Naive thymus-derived CD4-positive, alpha-beta T cell (primary cell): ENCODE measurements at regions not wholly inside any gene's neighbourhood (a gene's known extent, or its start where the extent isn't known, plus 50 kb on each side); places are given as distances from the start of the nearest gene placed in this dataset.

Experiments used
- ATAC-seq: fragments of 150-1000 bp; cut with Tn5 transposase; 2 replicates; pipeline ENCODE4 v1.10.0; 2021; ENCODE audit warnings: mild to moderate bottlenecking, moderate library complexity
- CTCF ChIA-PET: fragments of 350-600 bp; sonication (Branson Sonifier 250); formaldehyde crosslinking; loops from one replicate; lab custom pipeline; 2021; ENCODE audit warnings: antibody characterized with exemption; lab: Charles Lee
- POLR2A ChIA-PET: fragments of 350-600 bp; sonication (Branson Sonifier 250); formaldehyde crosslinking; loops from one replicate; lab custom pipeline; 2021; ENCODE audit warnings: antibody characterized with exemption, inconsistent platforms; lab: Charles Lee
- DNase-seq, 9 donors: peaks; one replicate each; pipeline versions ENCODE4 v3.0.0 to v3.0.0-alpha.2; 2020 to 2022; ENCODE audit warnings: mixed read lengths in 1 of 9
- H3K27ac ChIP-seq: one replicate; pipeline ENCODE4 v1.7.0; 2013; ENCODE audit warnings: mild to moderate bottlenecking, low read depth, low read length, moderate library complexity
- H3K27me3 ChIP-seq, 2 donors: one replicate each; pipeline ENCODE4 v1.7.0; 2013; ENCODE audit warnings: low read length in 2 of 2, mild to moderate bottlenecking in 2 of 2, moderate library complexity in 2 of 2; ENCODE audit not compliant: control insufficient read depth in 2 of 2, insufficient read depth in 2 of 2
- H3K36me3 ChIP-seq, 3 experiments: 1 replicate in 2 of 3; 2 replicates in 1 of 3; pipeline ENCODE4 v1.7.0; 2013; ENCODE audit warnings: low read length in 3 of 3, mild to moderate bottlenecking in 3 of 3, moderate library complexity in 1 of 3; ENCODE audit not compliant: insufficient read depth in 3 of 3, control insufficient read depth in 2 of 3
- H3K4me1 ChIP-seq, 2 donors: one replicate each; pipeline ENCODE4 v1.7.0; 2013; ENCODE audit warnings: low read length in 2 of 2, mild to moderate bottlenecking in 2 of 2, moderate library complexity in 1 of 2; ENCODE audit not compliant: control insufficient read depth in 2 of 2, insufficient read depth in 2 of 2
- H3K4me3 ChIP-seq: 2 replicates; pipeline ENCODE4 v1.7.0; 2013; ENCODE audit warnings: mild to moderate bottlenecking, low read length
- H3K9me3 ChIP-seq, 3 experiments: 1 replicate in 2 of 3; 2 replicates in 1 of 3; pipeline ENCODE4 v1.7.0; 2013; ENCODE audit warnings: low read length in 3 of 3; ENCODE audit not compliant: control insufficient read depth in 2 of 3
- H3K27ac Mint-ChIP-seq, 9 donors: one replicate each; pipeline ENCODE4 v1.8.0; 2020 to 2022; ENCODE audit warnings: mixed read lengths in 9 of 9, mild to moderate bottlenecking in 8 of 9, moderate library complexity in 5 of 9, inconsistent platforms in 2 of 9
- H3K27me3 Mint-ChIP-seq, 5 donors: one replicate each; pipeline ENCODE4 v1.8.0; 2021 to 2022; ENCODE audit warnings: mixed read lengths in 5 of 5, mild to moderate bottlenecking in 1 of 5
- H3K36me3 Mint-ChIP-seq, 5 donors: one replicate each; pipeline ENCODE4 v1.8.0; 2020 to 2022; ENCODE audit warnings: mixed read lengths in 5 of 5, mild to moderate bottlenecking in 3 of 5, inconsistent platforms in 1 of 5
- H3K4me1 Mint-ChIP-seq, 7 donors: one replicate each; pipeline ENCODE4 v1.8.0; 2020 to 2022; ENCODE audit warnings: mixed read lengths in 7 of 7, mild to moderate bottlenecking in 3 of 7, inconsistent platforms in 1 of 7
- H3K4me3 Mint-ChIP-seq, 10 donors: one replicate each; pipeline ENCODE4 v1.8.0; 2020 to 2022; ENCODE audit warnings: mild to moderate bottlenecking in 10 of 10, mixed read lengths in 10 of 10, moderate library complexity in 6 of 10, inconsistent platforms in 2 of 10
- H3K9me3 Mint-ChIP-seq, 11 donors: one replicate each; pipeline ENCODE4 v1.8.0; 2020 to 2022; ENCODE audit warnings: mixed read lengths in 11 of 11, mild to moderate bottlenecking in 4 of 11, inconsistent platforms in 1 of 11, moderate library complexity in 1 of 11
- intact Hi-C, 2 donors: fragments of 100-400 bp; cut with micrococcal nuclease; formaldehyde crosslinking; loops; one replicate each; pipeline ENCODE4 v1.15.1; 2023

DNA sequence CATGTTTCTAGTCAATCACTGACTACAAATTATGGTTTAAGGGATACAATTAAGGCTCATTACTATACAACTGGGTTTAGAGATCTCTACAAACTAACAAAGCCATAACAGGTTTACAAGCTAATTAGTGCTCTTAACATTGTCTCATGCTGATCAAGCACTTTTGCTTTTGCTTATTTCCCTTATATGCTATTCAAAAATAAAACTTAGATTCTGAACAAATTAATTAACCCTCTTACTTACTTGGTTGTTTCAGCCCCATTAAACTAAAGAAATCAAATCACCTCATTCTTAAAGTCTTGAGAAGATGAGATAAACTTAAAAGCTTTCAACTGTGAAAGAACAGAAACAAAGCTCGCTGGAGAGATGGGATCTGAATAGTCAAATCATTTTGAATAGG is 2024.5 kb upstream of the ADGRL3 start:
- no peak overlapping the region for H3K4me3 ChIP-seq
- intact Hi-C loops = no loop called here
- no peak overlapping the region for H3K4me3 Mint-ChIP-seq

GRCh38 chr4:59179372-59179771 is 2020.8 kb upstream of the ADGRL3 start:
- Mint-ChIP-seq H3K36me3 (no peaks in the 10 kb centered on the region), H3K9me3 (peaks cover 2 to 19% (median 6%) of the 10 kb centered on the region in 11 donors), H3K4me3 (no peak overlapping the region), H3K4me1 (no peaks in the 10 kb centered on the region), H3K27ac (no peak overlapping the region), H3K27me3 (no peaks in the 10 kb centered on the region)
- ATAC-seq (no peak), DNase-seq (no peak)
- Histone ChIP-seq H3K27ac (no peak overlapping the region), H3K36me3 (no peaks in the 10 kb centered on the region), H3K4me1 (no peaks in the 10 kb centered on the region), H3K27me3 (no peaks in the 10 kb centered on the region), H3K4me3 (no peak overlapping the region), H3K9me3 (no peaks in the 10 kb centered on the region)
- ChIA-PET POLR2A (no interaction called here), CTCF (no interaction called here)
- intact Hi-C loops = no loop called here

More for the DNA sequence above, 2024.5 kb upstream of the ADGRL3 start:
- H3K27ac ChIP-seq = no peak overlapping the region
- H3K36me3 Mint-ChIP-seq = no peaks in the 10 kb centered on the region
- H3K27me3 ChIP-seq = no peaks in the 10 kb centered on the region
- no peaks in the 10 kb centered on the region for H3K4me1 Mint-ChIP-seq
- H3K27me3 Mint-ChIP-seq = no peaks in the 10 kb centered on the region
- ATAC-seq (no peak), DNase-seq (no peak)
- peaks cover 0 to 14% (median 2%) of the 10 kb centered on the region in 11 donors for H3K9me3 Mint-ChIP-seq
- H3K4me1 ChIP-seq = no peaks in the 10 kb centered on the region
- CTCF ChIA-PET = no interaction called here
- POLR2A ChIA-PET = no interaction called here
- H3K27ac Mint-ChIP-seq = no peak overlapping the region
- no peaks in the 10 kb centered on the region for H3K9me3 ChIP-seq
- H3K36me3 ChIP-seq = no peaks in the 10 kb centered on the region

- peaks cover 2 to 19% (median 8%) of the 10 kb centered on the region in 11 donors for H3K9me3 Mint-ChIP-seq
- H3K36me3 Mint-ChIP-seq = no peaks in the 10 kb centered on the region
- no peak overlapping the region for H3K4me3 ChIP-seq
- H3K36me3 ChIP-seq = no peaks in the 10 kb centered on the region
- no peaks in the 10 kb centered on the region for H3K27me3 Mint-ChIP-seq
- ATAC-seq (no peak), DNase-seq (no peak)
- H3K27me3 ChIP-seq = no peaks in the 10 kb centered on the region
- intact Hi-C loops = no loop called here
- CTCF ChIA-PET = no interaction called here
- no peaks in the 10 kb centered on the region for H3K4me1 Mint-ChIP-seq
- no peaks in the 10 kb centered on the region for H3K4me1 ChIP-seq
- no peak overlapping the region for H3K27ac ChIP-seq
- H3K4me3 Mint-ChIP-seq = no peak overlapping the region
- H3K27ac Mint-ChIP-seq = no peak overlapping the region
- POLR2A ChIA-PET = no interaction called here
- H3K9me3 ChIP-seq = no peaks in the 10 kb centered on the region
Measured at GRCh38 chr4:59180161-59180560, 2020.0 kb upstream of the ADGRL3 start.

- no peaks in the 10 kb centered on the region for H3K27me3 ChIP-seq
- ChIA-PET POLR2A (no interaction called here), CTCF (no interaction called here)
- Mint-ChIP-seq H3K4me3 (no peak overlapping the region), H3K36me3 (no peaks in the 10 kb centered on the region), H3K4me1 (no peaks in the 10 kb centered on the region), H3K9me3 (peaks cover 2 to 16% (median 6%) of the 10 kb centered on the region in 11 donors), H3K27ac (no peak overlapping the region), H3K27me3 (no peaks in the 10 kb centered on the region)
- intact Hi-C loops = no loop called here
- H3K4me3 ChIP-seq = no peak overlapping the region
- no peaks in the 10 kb centered on the region for H3K4me1 ChIP-seq
- no peak overlapping the region for H3K27ac ChIP-seq
- ATAC-seq = no peak
- no peaks in the 10 kb centered on the region for H3K36me3 ChIP-seq
- no peaks in the 10 kb centered on the region for H3K9me3 ChIP-seq
- DNase-seq = no peak
Measured at GRCh38 chr4:59180969-59181368, 2019.2 kb upstream of the ADGRL3 start.

- Mint-ChIP-seq H3K4me3 (no peak overlapping the region), H3K27ac (no peak overlapping the region), H3K9me3 (peaks cover 3 to 26% (median 10%) of the 10 kb centered on the region in 11 donors), H3K4me1 (no peaks in the 10 kb centered on the region), H3K36me3 (no peaks in the 10 kb centered on the region), H3K27me3 (no peaks in the 10 kb centered on the region)
- DNase-seq (no peak), ATAC-seq (no peak)
- H3K4me1 ChIP-seq = no peaks in the 10 kb centered on the region
- no peaks in the 10 kb centered on the region for H3K27me3 ChIP-seq
- no peak overlapping the region for H3K27ac ChIP-seq
- H3K36me3 ChIP-seq = no peaks in the 10 kb centered on the region
- ChIA-PET CTCF (no interaction called here), POLR2A (no interaction called here)
- intact Hi-C loops = no loop called here
- H3K9me3 ChIP-seq = no peaks in the 10 kb centered on the region
- no peak overlapping the region for H3K4me3 ChIP-seq
Measured at GRCh38 chr4:59195839-59196238, 2004.3 kb upstream of the ADGRL3 start.

GRCh38 chr4:59200992-59201391 is 1999.1 kb upstream of the ADGRL3 start:
- ATAC-seq = no peak
- Histone ChIP-seq H3K27ac (no peak overlapping the region), H3K9me3 (no peaks in the 10 kb centered on the region), H3K4me3 (no peak overlapping the region), H3K36me3 (no peaks in the 10 kb centered on the region), H3K4me1 (no peaks in the 10 kb centered on the region), H3K27me3 (no peaks in the 10 kb centered on the region)
- intact Hi-C loops = no loop called here
- H3K4me3 Mint-ChIP-seq = no peak overlapping the region
- no peaks in the 10 kb centered on the region for H3K27me3 Mint-ChIP-seq
- peaks cover 2 to 33% (median 8%) of the 10 kb centered on the region in 11 donors for H3K9me3 Mint-ChIP-seq
- DNase-seq = no peak
- ChIA-PET CTCF (no interaction called here), POLR2A (no interaction called here)
- no peaks in the 10 kb centered on the region for H3K4me1 Mint-ChIP-seq
- H3K27ac Mint-ChIP-seq = no peak overlapping the region
- H3K36me3 Mint-ChIP-seq = no peaks in the 10 kb centered on the region

DNA sequence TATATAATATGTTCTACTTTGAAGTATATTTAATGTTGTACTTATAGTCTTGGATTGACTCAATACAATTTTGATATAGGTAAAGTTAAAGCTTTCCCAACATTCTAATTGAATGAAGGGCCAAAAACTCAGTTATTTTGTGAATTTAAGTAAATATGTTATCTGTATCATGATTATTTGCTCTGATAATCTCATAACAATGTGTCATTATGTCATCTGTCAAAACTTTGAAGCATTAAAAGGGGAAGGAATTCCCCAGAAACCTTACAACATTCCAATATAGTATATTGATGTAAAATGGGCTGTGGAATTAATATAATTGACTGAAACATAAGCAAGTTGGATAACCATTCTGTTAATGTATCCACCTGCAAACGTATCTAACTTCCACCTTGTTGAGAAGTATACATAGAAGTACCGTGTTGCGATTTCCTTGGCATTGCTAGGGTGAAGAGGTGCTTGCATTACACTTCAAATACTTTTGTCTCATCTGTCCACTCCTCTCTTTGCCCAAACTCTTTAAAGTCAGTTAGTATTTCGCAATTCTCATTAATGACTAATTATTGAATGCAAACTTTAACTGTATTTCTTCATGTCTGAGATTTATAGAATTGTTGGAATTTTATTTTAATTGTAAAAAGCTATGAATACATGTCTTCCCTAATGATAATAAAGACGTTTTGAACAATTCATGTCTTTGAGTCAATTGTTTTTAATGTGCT is 1982.1 kb upstream of the ADGRL3 start:
- no peak overlapping the region for H3K4me3 ChIP-seq
- ATAC-seq (no peak), DNase-seq (no peak)
- no peaks in the 10 kb centered on the region for H3K4me1 ChIP-seq
- CTCF ChIA-PET = no interaction called here
- no peaks in the 10 kb centered on the region for H3K36me3 ChIP-seq
- H3K4me3 Mint-ChIP-seq = no peak overlapping the region
- POLR2A ChIA-PET = no interaction called here
- no peaks in the 10 kb centered on the region for H3K9me3 ChIP-seq
- peaks cover 0 to 24% (median 3%) of the 10 kb centered on the region in 11 donors for H3K9me3 Mint-ChIP-seq
- no peak overlapping the region for H3K27ac Mint-ChIP-seq
- no peak overlapping the region for H3K27ac ChIP-seq
- no peaks in the 10 kb centered on the region for H3K27me3 ChIP-seq
- H3K4me1 Mint-ChIP-seq = no peaks in the 10 kb centered on the region
- intact Hi-C loops = no loop called here
- H3K36me3 Mint-ChIP-seq = no peaks in the 10 kb centered on the region
- no peaks in the 10 kb centered on the region for H3K27me3 Mint-ChIP-seq
